ENCODE measurements at regions not wholly inside any gene's neighbourhood (a gene's known extent, or its start where the extent isn't known, plus 50 kb on each side); places are given as distances from the start of the nearest gene placed in this dataset.

GRCh38 chr6:1039191-1039590 is 272.7 kb upstream of the FOXQ1 start:
- no peaks in the 10 kb centered on the region for H3K9me3 ChIP-seq (replicated peaks; ENCODE audit: control insufficient read depth, low read depth, low read length)
- H3K36me3 ChIP-seq (ENCODE audit: control insufficient read depth, insufficient read depth, low read length) = no peaks in the 10 kb centered on the region
- peaks cover 9% of the 10 kb centered on the region for H3K27me3 ChIP-seq (ENCODE audit: control insufficient read depth, insufficient read depth, low read length)
- WGBS (ENCODE audit: insufficient coverage) = 89% methylated on average over 8 of the region's 9 CpGs
- no peaks in the 10 kb centered on the region for H3K4me1 ChIP-seq (ENCODE audit: control insufficient read depth, insufficient read depth, low read length)
- no peak overlapping the region for H3K27ac ChIP-seq (ENCODE audit: low read length)
- no peak overlapping the region for H3K4me3 ChIP-seq (ENCODE audit: low read length)
- DNase-seq = no peak

GRCh38 chr6:1037430-1038202 is 274.3 kb upstream of the FOXQ1 start:
- no peak overlapping the region for H3K27ac ChIP-seq (ENCODE audit: low read length)
- H3K4me3 ChIP-seq (ENCODE audit: low read length) = no peak overlapping the region
- H3K9me3 ChIP-seq (replicated peaks; ENCODE audit: control insufficient read depth, low read depth, low read length) = no peaks in the 10 kb centered on the region
- H3K27me3 ChIP-seq (ENCODE audit: control insufficient read depth, insufficient read depth, low read length) = peaks cover 6% of the 10 kb centered on the region
- no peaks in the 10 kb centered on the region for H3K4me1 ChIP-seq (ENCODE audit: control insufficient read depth, insufficient read depth, low read length)
- no peaks in the 10 kb centered on the region for H3K36me3 ChIP-seq (ENCODE audit: control insufficient read depth, insufficient read depth, low read length)
- WGBS (ENCODE audit: insufficient coverage) = 60% methylated on average over 5 of the region's 10 CpGs
- no peak for DNase-seq

GRCh38 chr6:1035401-1035800 is 276.5 kb upstream of the FOXQ1 start:
- Histone ChIP-seq H3K4me3 (ENCODE audit: low read length) (no peak overlapping the region), H3K27me3 (ENCODE audit: control insufficient read depth, insufficient read depth, low read length) (peaks cover 6% of the 10 kb centered on the region), H3K9me3 (replicated peaks; ENCODE audit: control insufficient read depth, low read depth, low read length) (no peaks in the 10 kb centered on the region), H3K27ac (ENCODE audit: low read length) (no peak overlapping the region), H3K36me3 (ENCODE audit: control insufficient read depth, insufficient read depth, low read length) (no peaks in the 10 kb centered on the region), H3K4me1 (ENCODE audit: control insufficient read depth, insufficient read depth, low read length) (no peaks in the 10 kb centered on the region)
- DNase-seq = no peak
- WGBS (ENCODE audit: insufficient coverage) = 57% methylated on average over 8 of the region's 11 CpGs

- Histone ChIP-seq H3K27me3 (ENCODE audit: control insufficient read depth, insufficient read depth, low read length) (no peaks in the 10 kb centered on the region), H3K36me3 (ENCODE audit: control insufficient read depth, insufficient read depth, low read length) (no peaks in the 10 kb centered on the region), H3K9me3 (replicated peaks; ENCODE audit: control insufficient read depth, low read depth, low read length) (no peaks in the 10 kb centered on the region), H3K27ac (ENCODE audit: low read length) (no peak overlapping the region), H3K4me3 (ENCODE audit: low read length) (no peak overlapping the region), H3K4me1 (ENCODE audit: control insufficient read depth, insufficient read depth, low read length) (no peaks in the 10 kb centered on the region)
- WGBS (ENCODE audit: insufficient coverage) = 60% methylated on average over 1 of the region's 2 CpGs
- no peak for DNase-seq
Measured at GRCh38 chr6:1031720-1032119, 280.2 kb upstream of the FOXQ1 start.

GRCh38 chr6:1029141-1029540 is 282.8 kb upstream of the FOXQ1 start:
- WGBS (ENCODE audit: insufficient coverage) = 47% methylated on average over 4 of the region's 5 CpGs
- H3K4me1 ChIP-seq (ENCODE audit: control insufficient read depth, insufficient read depth, low read length) = no peaks in the 10 kb centered on the region
- H3K4me3 ChIP-seq (ENCODE audit: low read length) = no peak overlapping the region
- no peak for DNase-seq
- no peaks in the 10 kb centered on the region for H3K27me3 ChIP-seq (ENCODE audit: control insufficient read depth, insufficient read depth, low read length)
- H3K36me3 ChIP-seq (ENCODE audit: control insufficient read depth, insufficient read depth, low read length) = no peaks in the 10 kb centered on the region
- no peak overlapping the region for H3K27ac ChIP-seq (ENCODE audit: low read length)
- no peaks in the 10 kb centered on the region for H3K9me3 ChIP-seq (replicated peaks; ENCODE audit: control insufficient read depth, low read depth, low read length)

GRCh38 chr6:1028723-1029122 is 283.2 kb upstream of the FOXQ1 start:
- H3K4me1 ChIP-seq (ENCODE audit: control insufficient read depth, insufficient read depth, low read length) = no peaks in the 10 kb centered on the region
- H3K27me3 ChIP-seq (ENCODE audit: control insufficient read depth, insufficient read depth, low read length) = no peaks in the 10 kb centered on the region
- WGBS (ENCODE audit: insufficient coverage) = 91% methylated on average over 8 of the region's 8 CpGs
- H3K36me3 ChIP-seq (ENCODE audit: control insufficient read depth, insufficient read depth, low read length) = no peaks in the 10 kb centered on the region
- no peaks in the 10 kb centered on the region for H3K9me3 ChIP-seq (replicated peaks; ENCODE audit: control insufficient read depth, low read depth, low read length)
- no peak for DNase-seq
- no peak overlapping the region for H3K27ac ChIP-seq (ENCODE audit: low read length)
- H3K4me3 ChIP-seq (ENCODE audit: low read length) = no peak overlapping the region

GRCh38 chr6:1027795-1028569 is 283.9 kb upstream of the FOXQ1 start:
- WGBS (ENCODE audit: insufficient coverage) = 83% methylated on average over 5 of the region's 9 CpGs
- no peaks in the 10 kb centered on the region for H3K36me3 ChIP-seq (ENCODE audit: control insufficient read depth, insufficient read depth, low read length)
- H3K4me3 ChIP-seq (ENCODE audit: low read length) = no peak overlapping the region
- H3K27me3 ChIP-seq (ENCODE audit: control insufficient read depth, insufficient read depth, low read length) = no peaks in the 10 kb centered on the region
- no peaks in the 10 kb centered on the region for H3K9me3 ChIP-seq (replicated peaks; ENCODE audit: control insufficient read depth, low read depth, low read length)
- no peaks in the 10 kb centered on the region for H3K4me1 ChIP-seq (ENCODE audit: control insufficient read depth, insufficient read depth, low read length)
- H3K27ac ChIP-seq (ENCODE audit: low read length) = no peak overlapping the region
- no peak for DNase-seq

GRCh38 chr6:1027109-1027794 is 284.6 kb upstream of the FOXQ1 start:
- Histone ChIP-seq H3K4me1 (ENCODE audit: control insufficient read depth, insufficient read depth, low read length) (no peaks in the 10 kb centered on the region), H3K9me3 (replicated peaks; ENCODE audit: control insufficient read depth, low read depth, low read length) (no peaks in the 10 kb centered on the region), H3K27ac (ENCODE audit: low read length) (no peak overlapping the region), H3K27me3 (ENCODE audit: control insufficient read depth, insufficient read depth, low read length) (peaks cover 1% of the 10 kb centered on the region), H3K36me3 (ENCODE audit: control insufficient read depth, insufficient read depth, low read length) (no peaks in the 10 kb centered on the region), H3K4me3 (ENCODE audit: low read length) (no peak overlapping the region)
- WGBS (ENCODE audit: insufficient coverage) = 69% methylated on average over 5 of the region's 9 CpGs
- DNase-seq = no peak

GRCh38 chr6:1025821-1026220 is 286.1 kb upstream of the FOXQ1 start:
- WGBS (ENCODE audit: insufficient coverage) = no CpG with 5 or more reads among the region's 3 CpGs
- H3K36me3 ChIP-seq (ENCODE audit: control insufficient read depth, insufficient read depth, low read length) = no peaks in the 10 kb centered on the region

GRCh38 chr6:1024587-1024986 is 287.3 kb upstream of the FOXQ1 start:
- DNase-seq = peak; percentile 51
- WGBS (ENCODE audit: insufficient coverage) = 67% methylated on average over 8 of the region's 9 CpGs
- no peak overlapping the region for H3K27ac ChIP-seq (ENCODE audit: low read length)
- H3K4me1 ChIP-seq (ENCODE audit: control insufficient read depth, insufficient read depth, low read length) = no peaks in the 10 kb centered on the region
- no peaks in the 10 kb centered on the region for H3K9me3 ChIP-seq (replicated peaks; ENCODE audit: control insufficient read depth, low read depth, low read length)
- H3K36me3 ChIP-seq (ENCODE audit: control insufficient read depth, insufficient read depth, low read length) = no peaks in the 10 kb centered on the region
- no peak overlapping the region for H3K4me3 ChIP-seq (ENCODE audit: low read length)
- H3K27me3 ChIP-seq (ENCODE audit: control insufficient read depth, insufficient read depth, low read length) = peaks cover 3% of the 10 kb centered on the region

More at GRCh38 chr6:1025821-1026220, 286.1 kb upstream of the FOXQ1 start:
- no peak overlapping the region for H3K27ac ChIP-seq (ENCODE audit: low read length)
- no peaks in the 10 kb centered on the region for H3K9me3 ChIP-seq (replicated peaks; ENCODE audit: control insufficient read depth, low read depth, low read length)
- H3K4me1 ChIP-seq (ENCODE audit: control insufficient read depth, insufficient read depth, low read length) = no peaks in the 10 kb centered on the region
- no peak overlapping the region for H3K4me3 ChIP-seq (ENCODE audit: low read length)
- DNase-seq = no peak
- peaks cover 3% of the 10 kb centered on the region for H3K27me3 ChIP-seq (ENCODE audit: control insufficient read depth, insufficient read depth, low read length)
